NCI-H2107 treated with DMSO at 0.1 percent for 48 hours (cell line): ENCODE measurements at regions not wholly inside any gene's neighbourhood (a gene's known extent, or its start where the extent isn't known, plus 50 kb on each side); places are given as distances from the start of the nearest gene placed in this dataset.
"Not testable (repeated sequence)": the region's sequence is repeated elsewhere in the genome, so short reads cannot be mapped to it uniquely, and the experiment has no call there.

ENCODE experiments used
- DNase-seq: peaks from one replicate; lab custom pipeline; 2025; ENCODE audit not compliant: unreplicated experiment; lab: John Stamatoyannopoulos, UW

GRCh38 chr3:152621006-152621868 is 213.7 kb upstream of the P2RY1 start:
- no peak for DNase-seq

- DNase-seq: no peak
These were observed 212.7 kb upstream of the P2RY1 start for GRCh38 chr3:152621967-152622810.

GRCh38 chr3:152622811-152623167 is 212.1 kb upstream of the P2RY1 start:
- no peak for DNase-seq

- DNase-seq: no peak
These were observed 211.5 kb upstream of the P2RY1 start for GRCh38 chr3:152623286-152623911.

GRCh38 chr3:152626226-152626625 is 208.7 kb upstream of the P2RY1 start:
- no peak for DNase-seq

GRCh38 chr3:152628496-152628895 is 206.4 kb upstream of the P2RY1 start:
- no peak for DNase-seq

- DNase-seq: no peak
These were observed 205.4 kb upstream of the P2RY1 start for GRCh38 chr3:152629363-152630122.

- no peak for DNase-seq
These were observed 199.5 kb upstream of the P2RY1 start for GRCh38 chr3:152635389-152635788.

GRCh38 chr3:152636651-152637050 is 198.3 kb upstream of the P2RY1 start:
- no peak for DNase-seq

- DNase-seq: no peak
These were observed 196.7 kb upstream of the P2RY1 start for GRCh38 chr3:152638214-152638613.

- no peak for DNase-seq
These were observed 196.1 kb upstream of the P2RY1 start for GRCh38 chr3:152638707-152639450.

GRCh38 chr3:152641198-152641597 is 193.7 kb upstream of the P2RY1 start:
- no peak for DNase-seq

GRCh38 chr3:152642658-152643057 is 192.3 kb upstream of the P2RY1 start:
- DNase-seq: no peak

GRCh38 chr3:152644478-152644877 is 190.5 kb upstream of the P2RY1 start:
- DNase-seq: no peak

GRCh38 chr3:152646004-152646403 is 188.9 kb upstream of the P2RY1 start:
- no peak for DNase-seq

GRCh38 chr3:152650177-152650576 is 184.8 kb upstream of the P2RY1 start:
- DNase-seq: no peak

GRCh38 chr3:152650923-152651322 is 184.0 kb upstream of the P2RY1 start:
- not testable (repeated sequence) for DNase-seq

- DNase-seq: no peak
These were observed 178.5 kb upstream of the P2RY1 start for GRCh38 chr3:152656214-152656971.

GRCh38 chr3:152656972-152657355 is 178.0 kb upstream of the P2RY1 start:
- DNase-seq: no peak
